ENCODE measurements at regions not wholly inside any gene's neighbourhood (a gene's known extent, or its start where the extent isn't known, plus 50 kb on each side); places are given as distances from the start of the nearest gene placed in this dataset.

- in situ Hi-C loops (cut with HindIII; ENCODE audit: low pct_ligation_motif_present, low pct_unique_long_range_greater_than_20kb, low sequenced_read_pairs), result no loop called here
- DNase-seq, result peak; percentile 90
Observed at GRCh38 chr12:127389923-127390322, 877.0 kb upstream of the TMEM132C start.

- no peak for DNase-seq
- in situ Hi-C loops (cut with HindIII; ENCODE audit: low pct_ligation_motif_present, low pct_unique_long_range_greater_than_20kb, low sequenced_read_pairs), result no loop called here
Observed at GRCh38 chr12:127393465-127393864, 873.5 kb upstream of the TMEM132C start.

GRCh38 chr12:127393896-127394295 is 873.1 kb upstream of the TMEM132C start:
- DNase-seq, result peak; percentile 57
- in situ Hi-C loops (cut with HindIII; ENCODE audit: low pct_ligation_motif_present, low pct_unique_long_range_greater_than_20kb, low sequenced_read_pairs), result no loop called here

- DNase-seq, result no peak
- in situ Hi-C loops (cut with HindIII; ENCODE audit: low pct_ligation_motif_present, low pct_unique_long_range_greater_than_20kb, low sequenced_read_pairs), result no loop called here
Observed at GRCh38 chr12:127396734-127397133, 870.2 kb upstream of the TMEM132C start.

GRCh38 chr12:127398016-127398710 is 868.8 kb upstream of the TMEM132C start:
- in situ Hi-C loops (cut with HindIII; ENCODE audit: low pct_ligation_motif_present, low pct_unique_long_range_greater_than_20kb, low sequenced_read_pairs), result no loop called here
- DNase-seq, result no peak

GRCh38 chr12:127399451-127399850 is 867.5 kb upstream of the TMEM132C start:
- in situ Hi-C loops (cut with HindIII; ENCODE audit: low pct_ligation_motif_present, low pct_unique_long_range_greater_than_20kb, low sequenced_read_pairs), result no loop called here
- no peak for DNase-seq

- DNase-seq, result no peak
- in situ Hi-C loops (cut with HindIII; ENCODE audit: low pct_ligation_motif_present, low pct_unique_long_range_greater_than_20kb, low sequenced_read_pairs), result no loop called here
Observed at GRCh38 chr12:127400221-127400620, 866.7 kb upstream of the TMEM132C start.

GRCh38 chr12:127401005-127401404 is 866.0 kb upstream of the TMEM132C start:
- peak; percentile 65 for DNase-seq
- in situ Hi-C loops (cut with HindIII; ENCODE audit: low pct_ligation_motif_present, low pct_unique_long_range_greater_than_20kb, low sequenced_read_pairs), result no loop called here

GRCh38 chr12:127401536-127401935 is 865.4 kb upstream of the TMEM132C start:
- in situ Hi-C loops (cut with HindIII; ENCODE audit: low pct_ligation_motif_present, low pct_unique_long_range_greater_than_20kb, low sequenced_read_pairs), result no loop called here
- no peak for DNase-seq

GRCh38 chr12:127411166-127411915 is 855.6 kb upstream of the TMEM132C start:
- no peak for DNase-seq
- in situ Hi-C loops (cut with HindIII; ENCODE audit: low pct_ligation_motif_present, low pct_unique_long_range_greater_than_20kb, low sequenced_read_pairs), result no loop called here

- no peak for DNase-seq
- in situ Hi-C loops (cut with HindIII; ENCODE audit: low pct_ligation_motif_present, low pct_unique_long_range_greater_than_20kb, low sequenced_read_pairs), result no loop called here
Observed at GRCh38 chr12:127411981-127412380, 855.0 kb upstream of the TMEM132C start.

- in situ Hi-C loops (cut with HindIII; ENCODE audit: low pct_ligation_motif_present, low pct_unique_long_range_greater_than_20kb, low sequenced_read_pairs), result no loop called here
- no peak for DNase-seq
Observed at GRCh38 chr12:127412866-127413265, 854.1 kb upstream of the TMEM132C start.

- in situ Hi-C loops (cut with HindIII; ENCODE audit: low pct_ligation_motif_present, low pct_unique_long_range_greater_than_20kb, low sequenced_read_pairs), result no loop called here
- no peak for DNase-seq
Observed at GRCh38 chr12:127414186-127414585, 852.8 kb upstream of the TMEM132C start.

GRCh38 chr12:127414636-127415035 is 852.3 kb upstream of the TMEM132C start:
- DNase-seq, result no peak

GRCh38 chr12:127416796-127417195 is 850.2 kb upstream of the TMEM132C start:
- in situ Hi-C loops (cut with HindIII; ENCODE audit: low pct_ligation_motif_present, low pct_unique_long_range_greater_than_20kb, low sequenced_read_pairs), result no loop called here
- DNase-seq, result no peak

More at GRCh38 chr12:127414636-127415035, 852.3 kb upstream of the TMEM132C start:
- in situ Hi-C loops (cut with HindIII; ENCODE audit: low pct_ligation_motif_present, low pct_unique_long_range_greater_than_20kb, low sequenced_read_pairs), result no loop called here

GRCh38 chr12:127419111-127419510 is 847.9 kb upstream of the TMEM132C start:
- in situ Hi-C loops (cut with HindIII; ENCODE audit: low pct_ligation_motif_present, low pct_unique_long_range_greater_than_20kb, low sequenced_read_pairs), result no loop called here
- DNase-seq, result no peak

GRCh38 chr12:127421614-127422013 is 845.4 kb upstream of the TMEM132C start:
- in situ Hi-C loops (cut with HindIII; ENCODE audit: low pct_ligation_motif_present, low pct_unique_long_range_greater_than_20kb, low sequenced_read_pairs), result no loop called here
- no peak for DNase-seq

- DNase-seq, result no peak
- in situ Hi-C loops (cut with HindIII; ENCODE audit: low pct_ligation_motif_present, low pct_unique_long_range_greater_than_20kb, low sequenced_read_pairs), result no loop called here
Observed at GRCh38 chr12:127422935-127423566, 843.9 kb upstream of the TMEM132C start.

- in situ Hi-C loops (cut with HindIII; ENCODE audit: low pct_ligation_motif_present, low pct_unique_long_range_greater_than_20kb, low sequenced_read_pairs), result no loop called here
- no peak for DNase-seq
Observed at GRCh38 chr12:127425474-127425873, 841.5 kb upstream of the TMEM132C start.

- in situ Hi-C loops (cut with HindIII; ENCODE audit: low pct_ligation_motif_present, low pct_unique_long_range_greater_than_20kb, low sequenced_read_pairs), result no loop called here
- no peak for DNase-seq
Observed at GRCh38 chr12:127428420-127428819, 838.5 kb upstream of the TMEM132C start.

Data from ACHN (cell line).